ENCODE measurements at regions not wholly inside any gene's neighbourhood (a gene's known extent, or its start where the extent isn't known, plus 50 kb on each side); places are given as distances from the start of the nearest gene placed in this dataset.

GRCh38 chr2:82172483-82172882 lies 1867.9 kb upstream of the LRRTM1 start:
- DNase-seq (ENCODE audit: low read depth in 1 of 2, low spot score in 1 of 2) (no peak), ATAC-seq (no peak), FAIRE-seq (no peak)
- H3K4me1 ChIP-seq: no peaks in the 10 kb centered on the region
- ChIA-PET POLR2A (no interaction called here), CTCF (no interaction called here)
- H3K4me3 ChIP-seq: no peak overlapping the region
- H3K9me3 ChIP-seq: peaks cover 4% of the 10 kb centered on the region; the same call in 1 of the 3 replicates
- TF ChIP-seq KDM5A (IDR thresholded peaks at IDR 0.05) (no peak), TFCP2L1 (CRISPR knock-in tag; IDR thresholded peaks at IDR 0.05) (no peak), MAFK (IDR thresholded peaks at IDR 0.05; ENCODE audit: partially characterized antibody) (no peak), CHD4 (IDR thresholded peaks at IDR 0.05; ENCODE audit: borderline replicate concordance) (no peak), SMC3 (IDR thresholded peaks at IDR 0.05) (no peak), TP53 (CRISPR knock-in tag; IDR thresholded peaks at IDR 0.05) (no peak), RFX5 (IDR thresholded peaks at IDR 0.05) (no peak)
- H3K27ac ChIP-seq: no peak overlapping the region
- 22% methylated on average over 2 of the region's 2 CpGs for WGBS (ENCODE audit: missing lambda C conversion rate)
- no peak overlapping the region for H3K4me2 ChIP-seq

GRCh38 chr2:82169379-82169778 lies 1864.8 kb upstream of the LRRTM1 start:
- ATAC-seq (no peak), FAIRE-seq (no peak)

DNA sequence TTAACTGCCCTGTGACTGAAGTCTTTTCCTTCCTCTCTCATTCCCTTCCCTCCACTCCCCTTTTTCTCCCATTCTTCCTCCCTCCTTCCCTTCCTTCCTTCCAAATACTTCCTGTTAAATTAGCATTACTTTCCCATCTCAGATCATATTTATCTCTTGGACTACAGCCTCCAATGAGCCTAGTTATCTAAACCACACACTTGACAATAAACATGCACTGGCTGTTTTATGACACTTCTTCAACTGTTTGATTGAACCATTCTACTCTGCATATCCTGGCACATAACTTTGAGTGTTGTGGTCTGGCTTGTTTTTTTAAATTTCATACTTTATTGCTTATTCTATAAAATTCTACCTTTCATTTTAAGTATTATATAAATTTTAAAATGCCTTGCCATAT lies 1860.8 kb upstream of the LRRTM1 start:
- DNase-seq (ENCODE audit: low read depth in 1 of 2, low spot score in 1 of 2) (no peak), FAIRE-seq (no peak), ATAC-seq (no peak)
- TF ChIP-seq NFE2L2 (conservative IDR thresholded peaks at IDR 0.05; ENCODE audit: low read length) (no peak), PHF8 (IDR thresholded peaks at IDR 0.05; ENCODE audit: borderline replicate concordance, low read depth) (no peak), RCOR1 (IDR thresholded peaks at IDR 0.05; ENCODE audit: low read depth, low read length) (no peak), HEYL (CRISPR knock-in tag; IDR thresholded peaks at IDR 0.05) (no peak)
- TF ChIP-seq, protein P1, sequence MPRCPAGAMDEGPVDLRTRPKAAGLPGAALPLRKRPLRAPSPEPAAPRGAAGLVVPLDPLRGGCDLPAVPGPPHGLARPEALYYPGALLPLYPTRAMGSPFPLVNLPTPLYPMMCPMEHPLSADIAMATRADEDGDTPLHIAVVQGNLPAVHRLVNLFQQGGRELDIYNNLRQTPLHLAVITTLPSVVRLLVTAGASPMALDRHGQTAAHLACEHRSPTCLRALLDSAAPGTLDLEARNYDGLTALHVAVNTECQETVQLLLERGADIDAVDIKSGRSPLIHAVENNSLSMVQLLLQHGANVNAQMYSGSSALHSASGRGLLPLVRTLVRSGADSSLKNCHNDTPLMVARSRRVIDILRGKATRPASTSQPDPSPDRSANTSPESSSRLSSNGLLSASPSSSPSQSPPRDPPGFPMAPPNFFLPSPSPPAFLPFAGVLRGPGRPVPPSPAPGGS (IDR thresholded peaks at IDR 0.05): no peak
- ChIA-PET CTCF (no interaction called here), POLR2A (no interaction called here)
- Histone ChIP-seq H3K4me3 (no peak overlapping the region), H3K4me2 (no peak overlapping the region), H3K9me3 (peaks cover 4% of the 10 kb centered on the region; the same call in 2 of the 3 replicates), H3K4me1 (no peaks in the 10 kb centered on the region), H3K27ac (no peak overlapping the region)

More at GRCh38 chr2:82169379-82169778, 1864.8 kb upstream of the LRRTM1 start:
- Histone ChIP-seq H3K4me1 (no peaks in the 10 kb centered on the region), H3K4me3 (no peak overlapping the region), H3K9me3 (peaks cover 8% of the 10 kb centered on the region; the same call in 2 of the 3 replicates), H3K4me2 (no peak overlapping the region), H3K27ac (no peak overlapping the region)
- ChIA-PET POLR2A (no interaction called here), CTCF (no interaction called here)
- 10% methylated on average over 4 of the region's 4 CpGs for WGBS (ENCODE audit: missing lambda C conversion rate)
- TF ChIP-seq JUN (IDR thresholded peaks at IDR 0.05): no peak
- TF ChIP-seq CHD4 (IDR thresholded peaks at IDR 0.05; ENCODE audit: borderline replicate concordance): no peak
- TF ChIP-seq ZNF302 (CRISPR knock-in tag; IDR thresholded peaks at IDR 0.05): no peak
- TF ChIP-seq JUNB (IDR thresholded peaks at IDR 0.05): no peak
- TF ChIP-seq, protein P2, sequence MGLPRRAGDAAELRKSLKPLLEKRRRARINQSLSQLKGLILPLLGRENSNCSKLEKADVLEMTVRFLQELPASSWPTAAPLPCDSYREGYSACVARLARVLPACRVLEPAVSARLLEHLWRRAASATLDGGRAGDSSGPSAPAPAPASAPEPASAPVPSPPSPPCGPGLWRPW (IDR thresholded peaks at IDR 0.05): no peak
- no peak for TF ChIP-seq BHLHE40 (IDR thresholded peaks at IDR 0.05; ENCODE audit: low read depth, low read length)
- no peak for TF ChIP-seq FOSB (CRISPR knock-in tag; IDR thresholded peaks at IDR 0.05)
- no peak for TF ChIP-seq SMC3 (IDR thresholded peaks at IDR 0.05)
- TF ChIP-seq HOXA7 (CRISPR knock-in tag; IDR thresholded peaks at IDR 0.05): no peak
- no peak for TF ChIP-seq HDAC2 (IDR thresholded peaks at IDR 0.05)
- no peak for TF ChIP-seq POLR2AphosphoS2 (conservative IDR thresholded peaks at IDR 0.05; ENCODE audit: low read length)
- no peak for TF ChIP-seq CBX2 (IDR thresholded peaks at IDR 0.05; ENCODE audit: borderline replicate concordance, low read depth)
- TF ChIP-seq TP53 (CRISPR knock-in tag; IDR thresholded peaks at IDR 0.05): no peak
- no peak for TF ChIP-seq EHMT2 (IDR thresholded peaks at IDR 0.05; ENCODE audit: low read depth)
- no peak for TF ChIP-seq RCOR1 (IDR thresholded peaks at IDR 0.05; ENCODE audit: low read depth, low read length)
- no peak for TF ChIP-seq HEYL (CRISPR knock-in tag; IDR thresholded peaks at IDR 0.05)
- TF ChIP-seq FOXS1 (CRISPR knock-in tag; IDR thresholded peaks at IDR 0.05): no peak
- TF ChIP-seq GATA3 (IDR thresholded peaks at IDR 0.05; ENCODE audit: borderline replicate concordance): no peak
- no peak for DNase-seq (ENCODE audit: low read depth in 1 of 2, low spot score in 1 of 2)
